IMR-90 (cell line): ENCODE measurements at regions not wholly inside any gene's neighbourhood (a gene's known extent, or its start where the extent isn't known, plus 50 kb on each side); places are given as distances from the start of the nearest gene placed in this dataset.

Experiments used
- CEBPB ChIP-seq: IDR thresholded peaks from 2 replicates; pipeline ENCODE4 v1.6.1; 2012; ENCODE audit warnings: low read depth, low read length, improper control_type of control experiment
- CHD1 ChIP-seq: IDR thresholded peaks from 2 replicates; pipeline ENCODE4 v1.6.1; 2012; ENCODE audit warnings: low read depth, low read length, improper control_type of control experiment
- CTCF ChIP-seq: conservative IDR thresholded peaks from 2 replicates; pipeline ENCODE4 v1.5.1; 2012; ENCODE audit warnings: mild to moderate bottlenecking, low read depth, low read length, improper control_type of control experiment
- FOS ChIP-seq: fragments of 150-350 bp; IDR thresholded peaks from 2 replicates; pipeline ENCODE4 v1.6.1; 2016; ENCODE audit warnings: low read depth, low read length
- MAFK ChIP-seq: IDR thresholded peaks from 2 replicates; pipeline ENCODE4 v1.6.1; 2012; ENCODE audit warnings: low read depth, low read length, improper control_type of control experiment
- MAZ ChIP-seq: IDR thresholded peaks from 2 replicates; pipeline ENCODE4 v1.6.1; 2012; ENCODE audit warnings: low read depth, mild to moderate bottlenecking, low read length, improper control_type of control experiment, moderate library complexity, borderline replicate concordance
- MXI1 ChIP-seq: IDR thresholded peaks from 2 replicates; pipeline ENCODE4 v1.6.1; 2012; ENCODE audit warnings: low read depth, mild to moderate bottlenecking, low read length, moderate library complexity, borderline replicate concordance
- POLR2A ChIP-seq: IDR thresholded peaks from 2 replicates; pipeline ENCODE4 v1.6.1; 2012; ENCODE audit warnings: mild to moderate bottlenecking, low read depth, low read length
- RAD21 ChIP-seq: IDR thresholded peaks from 2 replicates; pipeline ENCODE4 v1.6.1; 2012; ENCODE audit warnings: low read length, improper control_type of control experiment
- RCOR1 ChIP-seq: IDR thresholded peaks from 2 replicates; pipeline ENCODE4 v1.6.1; 2012; ENCODE audit warnings: mild to moderate bottlenecking, low read length, improper control_type of control experiment; ENCODE audit not compliant: insufficient replicate concordance
- RFX5 ChIP-seq: IDR thresholded peaks from 2 replicates; pipeline ENCODE4 v1.8.0; 2012; ENCODE audit warnings: low read depth, mild to moderate bottlenecking, low read length, moderate library complexity
- SMC3 ChIP-seq: fragments of 150-350 bp; IDR thresholded peaks from 2 replicates; pipeline ENCODE4 v1.6.1; 2016; ENCODE audit warnings: low read depth, mild to moderate bottlenecking, antibody characterized with exemption, low read length, moderate library complexity
- USF2 ChIP-seq: fragments of 150-350 bp; IDR thresholded peaks from 2 replicates; pipeline ENCODE4 v1.6.1; 2017; ENCODE audit warnings: mild to moderate bottlenecking, antibody characterized with exemption, low read length, low read depth
- TF ChIP-seq, protein P1 (sequence below): fragments of 150-350 bp; IDR thresholded peaks from 2 replicates; pipeline ENCODE4 v1.6.1; 2016; ENCODE audit warnings: low read depth, mild to moderate bottlenecking, low read length, moderate library complexity, borderline replicate concordance

- TF ChIP-seq CTCF = no peak
- TF ChIP-seq FOS = no peak
- TF ChIP-seq POLR2A = no peak
- no peak for TF ChIP-seq MXI1
- TF ChIP-seq RAD21 = no peak
- TF ChIP-seq MAZ = no peak
- no peak for TF ChIP-seq USF2
- no peak for TF ChIP-seq RFX5
- no peak for TF ChIP-seq MAFK
- TF ChIP-seq RCOR1 = no peak
- no peak for TF ChIP-seq CEBPB
- TF ChIP-seq, protein P1, sequence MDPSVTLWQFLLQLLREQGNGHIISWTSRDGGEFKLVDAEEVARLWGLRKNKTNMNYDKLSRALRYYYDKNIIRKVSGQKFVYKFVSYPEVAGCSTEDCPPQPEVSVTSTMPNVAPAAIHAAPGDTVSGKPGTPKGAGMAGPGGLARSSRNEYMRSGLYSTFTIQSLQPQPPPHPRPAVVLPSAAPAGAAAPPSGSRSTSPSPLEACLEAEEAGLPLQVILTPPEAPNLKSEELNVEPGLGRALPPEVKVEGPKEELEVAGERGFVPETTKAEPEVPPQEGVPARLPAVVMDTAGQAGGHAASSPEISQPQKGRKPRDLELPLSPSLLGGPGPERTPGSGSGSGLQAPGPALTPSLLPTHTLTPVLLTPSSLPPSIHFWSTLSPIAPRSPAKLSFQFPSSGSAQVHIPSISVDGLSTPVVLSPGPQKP = no peak
- TF ChIP-seq SMC3 = no peak
- no peak for TF ChIP-seq CHD1
Measured at GRCh38 chr4:125676583-125676982, 361.8 kb downstream of the FAT4 start.
